NCI-H2227 (cell line): ENCODE measurements at regions not wholly inside any gene's neighbourhood (a gene's known extent, or its start where the extent isn't known, plus 50 kb on each side); places are given as distances from the start of the nearest gene placed in this dataset.
A peak's percentile ranks its signal among the peaks of the same experiment; 100 is the strongest.

ENCODE experiments used
- DNase-seq: peaks from one replicate; lab custom pipeline; 2025; ENCODE audit not compliant: unreplicated experiment; lab: John Stamatoyannopoulos, UW

- DNase-seq = no peak
Observed at GRCh38 chr20:52864916-52865605, 107.1 kb upstream of the TSHZ2 start.

- no peak for DNase-seq
Observed at GRCh38 chr20:52859156-52859876, 112.8 kb upstream of the TSHZ2 start.

DNA sequence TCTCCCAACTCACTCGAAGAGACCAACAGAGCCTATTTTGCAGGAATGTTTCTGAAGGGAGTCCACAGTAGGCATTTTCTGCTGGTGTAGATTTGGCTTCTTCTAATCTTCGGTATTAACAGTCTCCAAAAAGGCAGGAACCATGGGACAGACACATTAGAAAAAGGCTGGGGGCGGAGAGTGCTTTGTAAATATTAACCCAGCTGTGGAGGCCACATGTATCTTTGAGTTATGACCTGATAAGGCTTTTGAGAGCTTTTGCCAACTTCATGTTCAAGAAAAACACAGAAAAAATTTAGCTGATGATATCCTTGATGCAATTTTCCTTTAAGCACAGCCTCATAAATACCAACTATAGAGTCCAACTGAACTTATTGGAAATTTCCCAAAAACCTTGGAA lies 119.4 kb upstream of the TSHZ2 start:
- no peak for DNase-seq

GRCh38 chr20:52847731-52848359 lies 124.3 kb upstream of the TSHZ2 start:
- DNase-seq = peak; percentile 35

DNA sequence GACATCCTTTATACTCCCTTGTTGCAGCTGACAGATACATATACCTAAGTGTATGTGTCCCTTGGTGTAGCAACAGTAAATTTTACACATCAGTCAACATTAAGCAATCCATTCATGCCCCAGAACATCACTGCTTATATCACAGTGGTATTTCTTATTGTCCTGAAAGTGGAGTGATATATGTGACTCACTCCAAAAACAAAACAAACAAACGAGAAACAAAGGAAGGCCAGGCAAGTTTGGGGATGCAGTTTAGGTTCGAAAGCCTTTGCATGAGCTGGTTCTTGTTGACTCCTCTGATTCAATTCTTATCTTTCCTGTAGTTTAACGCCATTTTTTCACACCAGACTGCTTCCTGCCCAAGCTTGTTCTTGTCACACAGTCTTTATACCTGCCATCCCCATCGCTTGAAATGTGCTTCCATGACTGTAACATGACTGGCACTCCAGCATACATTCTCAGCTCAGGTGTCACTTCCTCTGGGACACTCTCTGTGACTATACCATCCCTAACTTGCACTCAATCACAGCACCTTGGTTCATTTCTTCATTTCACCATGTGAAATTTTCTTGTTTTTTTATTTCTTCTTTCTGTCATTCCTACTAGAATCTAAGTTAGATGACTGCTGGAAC lies 125.0 kb upstream of the TSHZ2 start:
- no peak for DNase-seq

GRCh38 chr20:52845044-52845443 lies 127.1 kb upstream of the TSHZ2 start:
- DNase-seq = no peak

GRCh38 chr20:52843425-52843824 lies 128.7 kb upstream of the TSHZ2 start:
- no peak for DNase-seq

- no peak for DNase-seq
Observed at GRCh38 chr20:52841003-52841402, 131.2 kb upstream of the TSHZ2 start.

GRCh38 chr20:52840041-52840440 lies 132.1 kb upstream of the TSHZ2 start:
- DNase-seq = no peak

DNA sequence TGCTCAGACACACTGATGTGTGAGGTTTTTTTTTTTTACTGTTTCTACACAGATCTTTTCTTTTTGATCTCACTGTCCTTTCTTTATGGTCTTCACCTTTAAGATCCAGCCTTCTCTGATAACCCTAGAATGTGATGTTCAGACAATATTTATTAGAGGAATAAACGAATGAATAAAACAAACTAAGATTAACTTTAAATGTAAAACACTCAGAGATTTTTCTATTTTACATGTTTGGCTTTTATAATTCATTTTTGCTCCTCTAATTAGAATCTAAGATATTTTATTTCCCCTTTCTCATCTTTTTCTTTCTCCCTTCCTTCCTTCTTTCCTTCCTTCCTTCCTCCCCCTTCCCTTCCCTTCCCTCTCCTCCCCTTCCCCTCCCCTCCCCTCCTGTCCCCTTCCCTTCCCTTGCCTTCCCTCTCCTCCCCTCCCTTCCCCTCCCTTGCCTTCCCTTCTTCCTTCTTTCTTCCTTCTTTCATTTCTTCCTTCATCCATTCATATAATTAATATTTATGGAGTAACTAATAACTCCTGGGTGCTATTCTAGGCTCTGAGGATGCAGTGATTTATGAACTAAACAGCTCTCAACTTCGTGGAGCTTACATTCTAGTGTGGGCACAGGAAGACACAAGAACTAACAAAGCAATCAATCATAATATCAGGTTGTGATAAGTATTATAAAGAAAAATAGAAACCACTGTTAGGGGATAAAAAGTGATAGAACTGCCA lies 133.5 kb upstream of the TSHZ2 start:
- DNase-seq = no peak

- DNase-seq = no peak
Observed at GRCh38 chr20:52837378-52837777, 134.8 kb upstream of the TSHZ2 start.

DNA sequence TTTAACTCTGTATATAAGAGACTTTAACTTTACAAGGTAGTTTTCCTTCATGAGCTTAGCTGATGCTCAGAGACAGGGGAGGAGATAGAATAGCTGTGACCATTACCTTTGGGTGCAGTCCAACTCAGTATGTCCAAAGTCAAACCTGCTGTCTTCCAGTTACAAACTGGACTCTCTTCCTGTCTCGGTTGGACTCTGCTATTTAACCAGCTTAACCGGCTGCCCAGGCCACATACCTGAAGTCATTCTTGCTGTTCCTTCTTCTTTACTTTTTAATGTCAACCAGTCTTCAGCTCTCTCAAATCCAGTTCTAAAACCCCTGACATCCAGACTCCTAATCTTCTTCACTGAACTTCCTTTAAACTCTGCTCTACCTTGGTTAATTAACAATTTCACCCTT lies 138.3 kb upstream of the TSHZ2 start:
- no peak for DNase-seq

DNA sequence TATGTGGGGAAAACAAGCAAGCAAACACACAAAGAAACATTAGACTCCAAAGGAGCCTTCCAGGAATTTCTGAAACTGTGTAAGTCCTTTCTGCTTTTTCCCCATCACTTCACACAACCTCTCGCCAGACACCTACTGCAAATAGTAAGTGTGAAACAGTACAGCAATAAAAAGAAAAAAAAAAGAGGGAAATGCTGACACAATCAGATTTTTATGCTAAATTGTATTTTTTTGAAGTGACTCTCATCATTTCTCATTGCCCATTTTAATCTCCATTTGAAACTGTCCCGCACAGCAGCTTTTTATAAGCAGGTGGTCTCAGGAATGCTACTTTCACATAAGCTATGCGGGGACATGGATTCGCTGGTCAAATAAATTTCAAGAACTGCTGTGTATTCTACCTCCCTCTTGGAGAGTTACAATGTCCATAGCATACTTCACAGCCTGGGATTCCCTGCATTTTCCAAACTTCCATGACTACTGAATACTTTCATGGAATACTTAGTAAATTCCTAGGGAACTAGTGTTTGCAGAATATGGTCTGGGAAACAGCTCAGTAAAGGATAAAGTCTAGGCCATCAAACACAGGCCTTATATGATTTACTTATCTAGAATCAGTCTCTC lies 139.9 kb upstream of the TSHZ2 start:
- DNase-seq = no peak

DNA sequence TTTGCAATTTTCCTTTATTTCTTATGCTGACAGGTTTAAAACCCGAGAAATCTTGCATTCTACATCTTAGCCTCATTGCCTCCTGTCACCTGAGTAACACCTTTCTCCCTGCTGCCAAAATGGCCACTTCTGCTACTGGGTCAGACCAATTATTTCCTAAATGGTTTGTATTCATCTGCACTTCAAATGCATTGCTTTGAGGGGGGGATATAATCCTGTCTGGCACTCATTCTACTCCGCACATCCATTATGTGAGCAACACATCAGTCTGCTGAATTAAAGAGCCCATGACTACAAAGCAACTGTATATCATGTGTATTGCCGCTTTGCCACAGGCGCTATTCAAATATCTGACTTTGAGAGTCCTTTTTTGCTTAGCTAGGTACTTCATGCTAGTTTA lies 141.6 kb upstream of the TSHZ2 start:
- DNase-seq = no peak

DNA sequence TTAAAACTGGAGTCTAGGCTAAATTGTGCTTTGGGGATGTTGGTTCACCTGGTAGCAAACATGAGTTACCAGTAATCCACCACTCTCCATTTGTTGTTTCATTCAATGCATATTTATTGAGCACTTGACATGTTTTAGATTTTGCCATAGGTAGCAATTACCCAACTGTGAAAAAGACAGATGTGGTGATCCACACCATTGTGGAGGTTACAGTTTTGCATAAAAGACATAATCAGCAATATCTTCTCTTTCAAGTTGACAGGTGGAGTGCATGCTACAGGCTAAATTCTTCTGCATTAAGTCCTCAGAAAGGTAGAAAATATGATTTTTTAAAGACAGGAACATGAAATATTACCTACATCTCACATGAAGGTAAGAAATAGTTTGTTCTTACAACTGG lies 143.0 kb upstream of the TSHZ2 start:
- DNase-seq = no peak

- DNase-seq = no peak
Observed at GRCh38 chr20:52828199-52828598, 144.0 kb upstream of the TSHZ2 start.

DNA sequence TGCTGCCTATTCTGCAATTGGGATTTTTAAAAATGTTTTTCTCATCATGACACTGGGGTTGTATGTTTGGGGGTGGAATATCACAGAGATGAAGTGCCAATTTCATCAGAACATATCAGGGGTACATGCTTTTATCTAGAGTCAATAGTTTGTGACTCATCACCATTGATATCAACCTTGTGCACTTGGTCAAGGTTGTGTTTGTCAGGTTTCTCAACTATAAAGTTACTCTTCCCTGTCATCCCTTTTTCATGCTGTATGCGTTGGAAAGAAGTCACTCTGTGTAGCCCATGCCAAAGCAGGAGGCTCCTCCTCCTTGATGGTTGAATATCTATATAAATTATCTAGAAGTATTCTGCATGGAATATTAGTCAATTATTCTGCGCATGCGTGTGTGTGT lies 145.4 kb upstream of the TSHZ2 start:
- DNase-seq = no peak

DNA sequence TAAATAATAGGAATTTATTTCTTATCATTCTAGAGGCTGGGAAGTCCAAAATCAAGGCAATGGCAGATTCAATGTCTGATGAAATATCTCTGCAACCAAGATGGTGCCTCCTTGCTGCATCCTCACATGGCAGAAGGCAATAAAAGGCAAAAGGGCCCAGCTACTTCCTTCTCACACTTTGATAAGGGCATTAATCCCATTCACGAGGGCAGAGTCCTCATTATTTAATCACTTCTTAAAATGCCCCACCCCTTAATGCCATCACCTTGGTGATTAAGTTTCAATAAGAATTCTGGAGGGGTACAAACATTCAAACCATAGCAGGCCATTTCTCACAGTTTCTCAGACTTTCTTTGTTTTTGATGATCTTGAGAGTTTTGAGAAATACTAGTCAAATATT lies 145.8 kb upstream of the TSHZ2 start:
- DNase-seq = no peak

DNA sequence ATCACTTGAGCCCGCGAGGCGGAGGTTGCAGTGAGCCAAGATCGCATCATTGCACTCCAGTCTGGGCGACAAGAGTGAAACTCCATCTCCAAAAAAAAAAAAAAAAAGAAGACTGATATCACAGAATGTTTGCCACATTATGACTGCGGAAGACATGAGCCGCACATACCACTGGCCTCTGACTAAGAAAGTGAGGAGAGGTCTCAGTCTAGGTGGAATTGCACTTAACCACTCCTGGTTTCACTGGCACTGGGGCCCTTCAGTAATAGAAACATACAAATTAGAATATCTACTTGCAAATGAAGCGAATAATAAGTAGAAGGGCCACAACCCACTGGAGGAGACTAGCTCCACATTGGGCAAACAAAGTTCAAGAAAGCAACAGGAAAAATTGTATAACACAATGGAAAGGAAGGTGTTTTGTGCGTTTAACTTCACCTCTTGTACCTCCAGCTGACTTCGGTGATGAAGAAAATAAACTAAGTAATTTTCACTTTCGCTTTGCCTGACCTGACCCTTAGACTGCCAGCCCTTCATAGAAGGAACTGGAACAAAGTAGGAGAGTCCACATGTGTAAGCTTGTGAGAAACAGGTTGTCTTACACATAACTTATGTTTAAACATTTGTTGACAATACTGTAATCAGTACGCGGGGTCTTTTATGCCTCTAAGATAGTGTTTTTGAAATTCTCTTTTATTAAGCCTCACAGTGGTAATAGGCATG lies 147.5 kb upstream of the TSHZ2 start:
- no peak for DNase-seq

- DNase-seq = no peak
Observed at GRCh38 chr20:52823303-52823702, 148.9 kb upstream of the TSHZ2 start.
